ENCODE measurements at regions not wholly inside any gene's neighbourhood (a gene's known extent, or its start where the extent isn't known, plus 50 kb on each side); places are given as distances from the start of the nearest gene placed in this dataset.

GRCh38 chr18:44048435-44048834 is 632.3 kb upstream of the SETBP1 start:
- no peak overlapping the region for H3K27ac ChIP-seq (ENCODE audit: low read depth, low read length)
- H3K36me3 ChIP-seq (ENCODE audit: control insufficient read depth, insufficient read depth, low read length), result no peaks in the 10 kb centered on the region
- H3K9ac ChIP-seq (ENCODE audit: low read depth, low read length), result no peak overlapping the region
- H3K4me1 ChIP-seq (ENCODE audit: control insufficient read depth, insufficient read depth, low read length), result peaks cover 22% of the 10 kb centered on the region
- no peaks in the 10 kb centered on the region for H3K27me3 ChIP-seq (ENCODE audit: control insufficient read depth, insufficient read depth, low read length)
- no peak overlapping the region for H3K4me3 ChIP-seq (ENCODE audit: low read depth, low read length)
- H3K9me3 ChIP-seq (ENCODE audit: control insufficient read depth, insufficient read depth, low read length), result no peaks in the 10 kb centered on the region

DNA sequence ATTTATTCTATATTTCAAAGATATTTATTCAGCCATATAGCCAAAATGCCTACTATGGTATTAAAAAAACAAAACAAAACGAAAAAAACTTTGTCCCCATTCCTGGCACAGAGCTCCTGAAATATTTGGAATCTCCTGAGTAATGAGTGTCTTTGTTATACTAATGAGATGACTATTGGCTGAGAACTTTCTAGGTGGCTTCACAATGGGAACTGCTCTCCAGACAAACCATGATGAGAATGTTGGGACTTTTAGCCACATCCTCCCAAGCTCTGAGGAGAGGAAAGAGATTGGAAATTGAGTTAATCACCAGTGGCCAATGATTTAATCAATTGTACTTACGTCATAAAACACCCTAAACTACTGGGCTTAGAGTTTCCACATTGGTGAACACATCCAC is 631.8 kb upstream of the SETBP1 start:
- H3K9me3 ChIP-seq (ENCODE audit: control insufficient read depth, insufficient read depth, low read length), result no peaks in the 10 kb centered on the region
- no peak overlapping the region for H3K4me3 ChIP-seq (ENCODE audit: low read depth, low read length)
- peak overlapping the region; percentile 55 for H3K27ac ChIP-seq (ENCODE audit: low read depth, low read length)
- H3K36me3 ChIP-seq (ENCODE audit: control insufficient read depth, insufficient read depth, low read length), result no peaks in the 10 kb centered on the region
- peaks cover 22% of the 10 kb centered on the region for H3K4me1 ChIP-seq (ENCODE audit: control insufficient read depth, insufficient read depth, low read length)
- no peak overlapping the region for H3K9ac ChIP-seq (ENCODE audit: low read depth, low read length)
- H3K27me3 ChIP-seq (ENCODE audit: control insufficient read depth, insufficient read depth, low read length), result no peaks in the 10 kb centered on the region

DNA sequence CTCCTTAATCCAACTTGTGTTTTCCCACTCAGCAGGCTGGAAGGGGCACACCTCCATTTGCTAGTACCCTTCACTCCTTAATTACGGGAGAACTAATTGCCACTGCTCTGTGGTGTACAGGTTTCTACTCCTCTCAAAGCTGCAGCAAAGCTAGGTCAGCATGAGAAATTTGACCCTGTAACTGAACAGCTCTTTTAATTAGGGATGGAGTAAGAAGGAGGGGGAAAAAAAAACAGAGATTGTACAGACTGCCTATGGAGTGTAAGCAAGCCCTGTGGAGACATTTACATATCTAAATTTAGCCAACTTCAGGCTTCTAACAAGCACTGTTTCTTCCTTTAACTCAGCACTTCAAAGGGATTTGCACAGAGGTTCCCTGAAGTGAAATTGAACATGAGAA is 629.7 kb upstream of the SETBP1 start:
- Histone ChIP-seq H3K27me3 (ENCODE audit: control insufficient read depth, insufficient read depth, low read length) (no peaks in the 10 kb centered on the region), H3K4me1 (ENCODE audit: control insufficient read depth, insufficient read depth, low read length) (peaks cover 22% of the 10 kb centered on the region), H3K9ac (ENCODE audit: low read depth, low read length) (no peak overlapping the region), H3K4me3 (ENCODE audit: low read depth, low read length) (no peak overlapping the region), H3K36me3 (ENCODE audit: control insufficient read depth, insufficient read depth, low read length) (no peaks in the 10 kb centered on the region), H3K9me3 (ENCODE audit: control insufficient read depth, insufficient read depth, low read length) (no peaks in the 10 kb centered on the region), H3K27ac (ENCODE audit: low read depth, low read length) (peak overlapping the region; percentile 7)

- H3K4me3 ChIP-seq (ENCODE audit: low read depth, low read length), result no peak overlapping the region
- H3K4me1 ChIP-seq (ENCODE audit: control insufficient read depth, insufficient read depth, low read length), result peaks cover 12% of the 10 kb centered on the region
- no peaks in the 10 kb centered on the region for H3K36me3 ChIP-seq (ENCODE audit: control insufficient read depth, insufficient read depth, low read length)
- no peaks in the 10 kb centered on the region for H3K27me3 ChIP-seq (ENCODE audit: control insufficient read depth, insufficient read depth, low read length)
- H3K9ac ChIP-seq (ENCODE audit: low read depth, low read length), result no peak overlapping the region
- peaks cover 3% of the 10 kb centered on the region; the same call in 1 of the 2 replicates for H3K9me3 ChIP-seq (ENCODE audit: control insufficient read depth, insufficient read depth, low read length)
- no peak overlapping the region for H3K27ac ChIP-seq (ENCODE audit: low read depth, low read length)
Observed at GRCh38 chr18:44054514-44054913, 626.2 kb upstream of the SETBP1 start.

GRCh38 chr18:44060197-44060596 is 620.5 kb upstream of the SETBP1 start:
- no peak overlapping the region for H3K4me3 ChIP-seq (ENCODE audit: low read depth, low read length)
- peaks cover 3% of the 10 kb centered on the region for H3K9me3 ChIP-seq (ENCODE audit: control insufficient read depth, insufficient read depth, low read length)
- H3K4me1 ChIP-seq (ENCODE audit: control insufficient read depth, insufficient read depth, low read length), result no peaks in the 10 kb centered on the region
- H3K27ac ChIP-seq (ENCODE audit: low read depth, low read length), result no peak overlapping the region
- H3K27me3 ChIP-seq (ENCODE audit: control insufficient read depth, insufficient read depth, low read length), result no peaks in the 10 kb centered on the region
- no peaks in the 10 kb centered on the region for H3K36me3 ChIP-seq (ENCODE audit: control insufficient read depth, insufficient read depth, low read length)
- H3K9ac ChIP-seq (ENCODE audit: low read depth, low read length), result no peak overlapping the region

DNA sequence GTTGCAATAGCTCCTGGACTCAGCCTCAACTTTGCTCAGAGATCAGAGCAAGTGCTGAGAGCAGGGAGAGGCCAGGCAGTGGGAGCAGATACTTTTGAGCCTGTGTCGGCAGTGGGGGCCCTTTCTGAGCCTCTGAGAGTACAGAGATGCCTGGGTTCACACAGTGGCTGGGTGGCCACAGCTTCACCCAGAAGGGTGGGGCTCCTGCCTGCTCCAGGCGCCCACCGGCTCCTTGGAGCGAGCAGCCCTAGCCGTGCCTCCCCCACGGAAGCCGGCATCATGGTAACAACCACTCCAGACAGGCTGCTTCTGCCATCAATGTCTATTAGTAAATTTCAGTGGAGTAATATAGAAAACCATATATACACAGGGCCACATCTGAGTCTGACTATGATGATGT is 619.2 kb upstream of the SETBP1 start:
- H3K27ac ChIP-seq (ENCODE audit: low read depth, low read length), result no peak overlapping the region
- H3K9me3 ChIP-seq (ENCODE audit: control insufficient read depth, insufficient read depth, low read length), result peaks cover 3% of the 10 kb centered on the region
- H3K9ac ChIP-seq (ENCODE audit: low read depth, low read length), result no peak overlapping the region
- H3K4me1 ChIP-seq (ENCODE audit: control insufficient read depth, insufficient read depth, low read length), result no peaks in the 10 kb centered on the region
- H3K4me3 ChIP-seq (ENCODE audit: low read depth, low read length), result no peak overlapping the region
- H3K36me3 ChIP-seq (ENCODE audit: control insufficient read depth, insufficient read depth, low read length), result no peaks in the 10 kb centered on the region
- no peaks in the 10 kb centered on the region for H3K27me3 ChIP-seq (ENCODE audit: control insufficient read depth, insufficient read depth, low read length)

DNA sequence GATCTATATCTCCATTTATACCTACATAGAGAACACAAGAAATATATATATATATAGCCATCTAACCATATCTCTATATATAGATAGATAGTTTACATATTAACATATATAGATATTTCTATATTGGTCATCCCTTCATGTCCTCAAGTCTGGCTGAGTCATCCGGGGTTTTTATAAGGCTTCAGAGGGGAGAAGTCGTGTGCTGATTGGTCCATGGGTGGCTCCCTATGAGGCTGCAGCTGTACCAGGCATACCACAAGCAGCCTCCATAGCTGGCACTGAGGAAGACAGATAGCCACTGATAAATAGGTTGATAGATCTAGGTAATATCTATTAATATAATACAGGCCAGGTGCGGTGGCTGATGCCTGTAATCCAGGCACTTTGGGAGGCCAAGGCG is 618.3 kb upstream of the SETBP1 start:
- Histone ChIP-seq H3K27me3 (ENCODE audit: control insufficient read depth, insufficient read depth, low read length) (no peaks in the 10 kb centered on the region), H3K4me1 (ENCODE audit: control insufficient read depth, insufficient read depth, low read length) (no peaks in the 10 kb centered on the region), H3K9ac (ENCODE audit: low read depth, low read length) (no peak overlapping the region), H3K36me3 (ENCODE audit: control insufficient read depth, insufficient read depth, low read length) (no peaks in the 10 kb centered on the region), H3K4me3 (ENCODE audit: low read depth, low read length) (no peak overlapping the region), H3K9me3 (ENCODE audit: control insufficient read depth, insufficient read depth, low read length) (no peaks in the 10 kb centered on the region; the same call in 1 of the 2 replicates), H3K27ac (ENCODE audit: low read depth, low read length) (no peak overlapping the region)

DNA sequence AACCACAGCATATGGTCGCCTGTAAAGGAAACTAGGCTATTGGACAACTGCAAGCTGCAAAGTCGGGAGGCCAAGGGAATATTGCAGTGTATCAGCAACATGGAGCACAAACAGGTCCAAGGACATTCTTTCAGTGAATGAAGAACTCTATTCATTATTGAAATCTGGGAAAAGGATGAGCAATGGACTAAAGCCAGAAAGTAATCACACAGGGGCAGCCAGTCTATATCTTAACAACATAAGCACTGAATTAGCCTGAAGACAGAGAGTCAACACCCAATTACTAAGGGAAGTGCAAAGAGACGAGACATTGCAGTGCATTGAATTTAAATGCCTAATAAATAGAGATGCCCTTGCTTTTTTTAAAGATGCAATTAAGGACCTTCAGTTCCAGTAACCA is 615.5 kb upstream of the SETBP1 start:
- H3K36me3 ChIP-seq (ENCODE audit: control insufficient read depth, insufficient read depth, low read length), result no peaks in the 10 kb centered on the region
- H3K9me3 ChIP-seq (ENCODE audit: control insufficient read depth, insufficient read depth, low read length), result no peaks in the 10 kb centered on the region; the same call in 1 of the 2 replicates
- H3K27me3 ChIP-seq (ENCODE audit: control insufficient read depth, insufficient read depth, low read length), result no peaks in the 10 kb centered on the region
- H3K27ac ChIP-seq (ENCODE audit: low read depth, low read length), result no peak overlapping the region
- no peak overlapping the region for H3K4me3 ChIP-seq (ENCODE audit: low read depth, low read length)
- no peak overlapping the region for H3K9ac ChIP-seq (ENCODE audit: low read depth, low read length)
- H3K4me1 ChIP-seq (ENCODE audit: control insufficient read depth, insufficient read depth, low read length), result no peaks in the 10 kb centered on the region

DNA sequence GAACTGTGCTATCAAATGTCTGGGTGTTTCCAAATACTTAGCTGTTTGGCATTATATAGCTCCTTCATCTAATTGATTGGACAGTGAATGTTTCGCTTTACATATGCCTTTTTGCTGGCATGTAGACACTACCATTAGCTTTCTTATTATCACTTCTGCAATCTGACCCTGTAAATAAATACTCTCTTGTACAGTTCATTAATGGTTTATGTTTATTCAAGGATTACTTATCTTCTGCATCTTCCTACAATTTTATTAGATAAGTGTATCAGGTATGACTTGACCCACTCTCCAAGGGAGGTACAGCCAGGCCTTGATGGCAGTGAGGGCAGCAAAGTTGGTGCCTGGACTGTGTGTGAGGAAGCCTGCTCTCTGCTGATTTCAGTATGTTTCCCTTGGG is 614.1 kb upstream of the SETBP1 start:
- H3K9me3 ChIP-seq (ENCODE audit: control insufficient read depth, insufficient read depth, low read length), result no peaks in the 10 kb centered on the region
- H3K27me3 ChIP-seq (ENCODE audit: control insufficient read depth, insufficient read depth, low read length), result no peaks in the 10 kb centered on the region
- no peak overlapping the region for H3K27ac ChIP-seq (ENCODE audit: low read depth, low read length)

GRCh38 chr18:44067186-44067585 is 613.5 kb upstream of the SETBP1 start:
- H3K9ac ChIP-seq (ENCODE audit: low read depth, low read length), result no peak overlapping the region

More for the DNA sequence above, 614.1 kb upstream of the SETBP1 start:
- Histone ChIP-seq H3K9ac (ENCODE audit: low read depth, low read length) (no peak overlapping the region), H3K36me3 (ENCODE audit: control insufficient read depth, insufficient read depth, low read length) (no peaks in the 10 kb centered on the region), H3K4me3 (ENCODE audit: low read depth, low read length) (no peak overlapping the region), H3K4me1 (ENCODE audit: control insufficient read depth, insufficient read depth, low read length) (no peaks in the 10 kb centered on the region)

GRCh38 chr18:44075038-44075437 is 605.6 kb upstream of the SETBP1 start:
- Histone ChIP-seq H3K27ac (ENCODE audit: low read depth, low read length) (no peak overlapping the region), H3K4me3 (ENCODE audit: low read depth, low read length) (no peak overlapping the region), H3K9me3 (ENCODE audit: control insufficient read depth, insufficient read depth, low read length) (no peaks in the 10 kb centered on the region), H3K9ac (ENCODE audit: low read depth, low read length) (no peak overlapping the region), H3K27me3 (ENCODE audit: control insufficient read depth, insufficient read depth, low read length) (no peaks in the 10 kb centered on the region), H3K4me1 (ENCODE audit: control insufficient read depth, insufficient read depth, low read length) (no peaks in the 10 kb centered on the region), H3K36me3 (ENCODE audit: control insufficient read depth, insufficient read depth, low read length) (no peaks in the 10 kb centered on the region)

More at GRCh38 chr18:44067186-44067585, 613.5 kb upstream of the SETBP1 start:
- Histone ChIP-seq H3K4me1 (ENCODE audit: control insufficient read depth, insufficient read depth, low read length) (no peaks in the 10 kb centered on the region), H3K27ac (ENCODE audit: low read depth, low read length) (no peak overlapping the region), H3K9me3 (ENCODE audit: control insufficient read depth, insufficient read depth, low read length) (no peaks in the 10 kb centered on the region), H3K36me3 (ENCODE audit: control insufficient read depth, insufficient read depth, low read length) (no peaks in the 10 kb centered on the region), H3K4me3 (ENCODE audit: low read depth, low read length) (no peak overlapping the region), H3K27me3 (ENCODE audit: control insufficient read depth, insufficient read depth, low read length) (no peaks in the 10 kb centered on the region)

- Histone ChIP-seq H3K9ac (ENCODE audit: low read depth, low read length) (no peak overlapping the region), H3K36me3 (ENCODE audit: control insufficient read depth, insufficient read depth, low read length) (no peaks in the 10 kb centered on the region), H3K4me1 (ENCODE audit: control insufficient read depth, insufficient read depth, low read length) (no peaks in the 10 kb centered on the region), H3K27me3 (ENCODE audit: control insufficient read depth, insufficient read depth, low read length) (no peaks in the 10 kb centered on the region), H3K4me3 (ENCODE audit: low read depth, low read length) (no peak overlapping the region), H3K27ac (ENCODE audit: low read depth, low read length) (no peak overlapping the region), H3K9me3 (ENCODE audit: control insufficient read depth, insufficient read depth, low read length) (no peaks in the 10 kb centered on the region)
Observed at GRCh38 chr18:44079606-44080005, 601.1 kb upstream of the SETBP1 start.

Data from HUES48 (cell line).